ENCODE measurements at regions not wholly inside any gene's neighbourhood (a gene's known extent, or its start where the extent isn't known, plus 50 kb on each side); places are given as distances from the start of the nearest gene placed in this dataset.

GRCh38 chr14:29403091-29403490 is 524.6 kb downstream of the PRKD1 start:
- no peak for TF ChIP-seq TEAD4 (IDR thresholded peaks at IDR 0.05)
- no peak for TF ChIP-seq FOXM1 (IDR thresholded peaks at IDR 0.05; ENCODE audit: borderline replicate concordance, low read depth)
- TF ChIP-seq EP300 (IDR thresholded peaks at IDR 0.05; ENCODE audit: borderline replicate concordance): no peak
- TF ChIP-seq TCF12 (IDR thresholded peaks at IDR 0.05; ENCODE audit: low read depth): no peak
- no peak for TF ChIP-seq MAX (IDR thresholded peaks at IDR 0.05)
- TF ChIP-seq YY1 (IDR thresholded peaks at IDR 0.05; ENCODE audit: low read depth): no peak
- no peak for TF ChIP-seq NFIC (IDR thresholded peaks at IDR 0.05)
- no peak for TF ChIP-seq TAF1 (IDR thresholded peaks at IDR 0.05; ENCODE audit: low read depth)
- TF ChIP-seq CREB1 (IDR thresholded peaks at IDR 0.05; ENCODE audit: low read depth): no peak
- no peak for TF ChIP-seq CEBPB (IDR thresholded peaks at IDR 0.05)
- no peak for TF ChIP-seq USF1 (IDR thresholded peaks at IDR 0.05)
- TF ChIP-seq ZBTB7A (IDR thresholded peaks at IDR 0.05; ENCODE audit: low read depth): no peak
- TF ChIP-seq EGR1 (IDR thresholded peaks at IDR 0.05): no peak
- no peak for TF ChIP-seq RAD21 (IDR thresholded peaks at IDR 0.05; ENCODE audit: low read depth)
- no peak for TF ChIP-seq REST (IDR thresholded peaks at IDR 0.05; ENCODE audit: low read depth)

GRCh38 chr14:29410581-29410980 is 517.1 kb downstream of the PRKD1 start:
- no peak for TF ChIP-seq TCF12 (IDR thresholded peaks at IDR 0.05; ENCODE audit: low read depth)
- TF ChIP-seq CREB1 (IDR thresholded peaks at IDR 0.05; ENCODE audit: low read depth): no peak
- no peak for TF ChIP-seq YY1 (IDR thresholded peaks at IDR 0.05; ENCODE audit: low read depth)

GRCh38 chr14:29419736-29420135 is 507.9 kb downstream of the PRKD1 start:
- TF ChIP-seq YY1 (IDR thresholded peaks at IDR 0.05; ENCODE audit: low read depth) (no peak), USF1 (IDR thresholded peaks at IDR 0.05) (no peak), CEBPB (IDR thresholded peaks at IDR 0.05) (no peak), MAX (IDR thresholded peaks at IDR 0.05) (no peak), REST (IDR thresholded peaks at IDR 0.05; ENCODE audit: low read depth) (no peak)

GRCh38 chr14:29421156-29421728 is 506.4 kb downstream of the PRKD1 start:
- TF ChIP-seq EGR1 (IDR thresholded peaks at IDR 0.05): no peak
- TF ChIP-seq FOXM1 (IDR thresholded peaks at IDR 0.05; ENCODE audit: borderline replicate concordance, low read depth): no peak

GRCh38 chr14:29425705-29426482 is 501.8 kb downstream of the PRKD1 start:
- TF ChIP-seq TAF1 (IDR thresholded peaks at IDR 0.05; ENCODE audit: low read depth) (no peak), TEAD4 (IDR thresholded peaks at IDR 0.05) (no peak), ZBTB7A (IDR thresholded peaks at IDR 0.05; ENCODE audit: low read depth) (no peak), RAD21 (IDR thresholded peaks at IDR 0.05; ENCODE audit: low read depth) (no peak), NFIC (IDR thresholded peaks at IDR 0.05) (no peak), FOXM1 (IDR thresholded peaks at IDR 0.05; ENCODE audit: borderline replicate concordance, low read depth) (no peak), YY1 (IDR thresholded peaks at IDR 0.05; ENCODE audit: low read depth) (no peak), EP300 (IDR thresholded peaks at IDR 0.05; ENCODE audit: borderline replicate concordance) (no peak), EGR1 (IDR thresholded peaks at IDR 0.05) (no peak), CEBPB (IDR thresholded peaks at IDR 0.05) (no peak), MAX (IDR thresholded peaks at IDR 0.05) (no peak), USF1 (IDR thresholded peaks at IDR 0.05) (no peak), TCF12 (IDR thresholded peaks at IDR 0.05; ENCODE audit: low read depth) (no peak)
